HEK293T (cell line): ENCODE measurements at regions not wholly inside any gene's neighbourhood (a gene's known extent, or its start where the extent isn't known, plus 50 kb on each side); places are given as distances from the start of the nearest gene placed in this dataset.

Experiments used
- BHLHE40 ChIP-seq: fragments of 450-650 bp; IDR thresholded peaks from 2 replicates; pipeline ENCODE4 v1.6.1; 2016; ENCODE audit warnings: mild to moderate bottlenecking, moderate library complexity, borderline replicate concordance
- CTBP1 ChIP-seq: fragments of 450-650 bp; IDR thresholded peaks from 2 replicates; pipeline ENCODE4 v1.6.1; 2016; ENCODE audit warnings: borderline replicate concordance
- FOXK2 ChIP-seq: fragments of 450-650 bp; IDR thresholded peaks from 2 replicates; pipeline ENCODE4 v1.6.1; 2016; ENCODE audit warnings: mild to moderate bottlenecking
- FOXM1 ChIP-seq: fragments of 450-650 bp; IDR thresholded peaks from 2 replicates; pipeline ENCODE4 v1.6.1; 2017; ENCODE audit warnings: mild to moderate bottlenecking, borderline replicate concordance
- HDGF ChIP-seq: fragments of 450-650 bp; IDR thresholded peaks from 2 replicates; pipeline ENCODE4 v1.6.1; 2017; ENCODE audit warnings: antibody characterized with exemption, borderline replicate concordance
- LEF1 ChIP-seq: fragments of 450-650 bp; IDR thresholded peaks from 2 replicates; pipeline ENCODE4 v1.6.1; 2017; ENCODE audit warnings: mild to moderate bottlenecking, borderline replicate concordance
- SP1 ChIP-seq: fragments of 450-650 bp; IDR thresholded peaks from 2 replicates; pipeline ENCODE4 v1.6.1; 2017
- SUZ12 ChIP-seq: fragments of 450-650 bp; IDR thresholded peaks from 2 replicates; pipeline ENCODE4 v1.6.1; 2016; ENCODE audit warnings: mild to moderate bottlenecking
- ZNF384 ChIP-seq: fragments of 450-650 bp; IDR thresholded peaks from 2 replicates; pipeline ENCODE4 v1.6.1; 2016

DNA sequence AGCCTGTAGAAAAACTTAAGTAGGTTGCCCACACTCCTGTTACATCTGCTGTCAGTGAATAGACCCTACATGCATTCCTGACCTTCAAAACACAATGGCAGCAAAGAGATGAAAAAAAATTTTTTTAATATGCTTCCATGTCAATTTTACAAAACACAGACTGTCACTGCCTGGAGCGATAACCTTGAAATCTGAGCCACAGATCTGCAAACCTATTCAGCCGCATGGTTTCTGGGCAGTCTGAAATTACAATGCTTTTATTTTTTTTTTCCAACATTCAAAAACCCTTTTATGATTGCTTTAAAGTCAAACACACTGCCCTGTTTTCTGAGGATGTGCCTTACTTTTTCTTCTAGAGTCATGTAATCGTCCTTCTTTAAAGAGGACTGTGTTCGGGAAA, 264.9 kb upstream of the PUDP start:
- TF ChIP-seq SP1 (no peak), FOXK2 (no peak), FOXM1 (no peak), BHLHE40 (no peak), CTBP1 (no peak), ZNF384 (no peak), SUZ12 (no peak), LEF1 (no peak), HDGF (no peak)
